HG02970 (cell line): ENCODE measurements at regions not wholly inside any gene's neighbourhood (a gene's known extent, or its start where the extent isn't known, plus 50 kb on each side); places are given as distances from the start of the nearest gene placed in this dataset.

ENCODE experiments used
- ATAC-seq: cut with Tn5 transposase; IDR thresholded peaks from one replicate; pipeline ENCODE4 v1.9.1; 2021; ENCODE audit warnings: mild to moderate bottlenecking, moderate library complexity, moderate number of reproducible peaks; ENCODE audit not compliant: unreplicated experiment, low FRiP score

DNA sequence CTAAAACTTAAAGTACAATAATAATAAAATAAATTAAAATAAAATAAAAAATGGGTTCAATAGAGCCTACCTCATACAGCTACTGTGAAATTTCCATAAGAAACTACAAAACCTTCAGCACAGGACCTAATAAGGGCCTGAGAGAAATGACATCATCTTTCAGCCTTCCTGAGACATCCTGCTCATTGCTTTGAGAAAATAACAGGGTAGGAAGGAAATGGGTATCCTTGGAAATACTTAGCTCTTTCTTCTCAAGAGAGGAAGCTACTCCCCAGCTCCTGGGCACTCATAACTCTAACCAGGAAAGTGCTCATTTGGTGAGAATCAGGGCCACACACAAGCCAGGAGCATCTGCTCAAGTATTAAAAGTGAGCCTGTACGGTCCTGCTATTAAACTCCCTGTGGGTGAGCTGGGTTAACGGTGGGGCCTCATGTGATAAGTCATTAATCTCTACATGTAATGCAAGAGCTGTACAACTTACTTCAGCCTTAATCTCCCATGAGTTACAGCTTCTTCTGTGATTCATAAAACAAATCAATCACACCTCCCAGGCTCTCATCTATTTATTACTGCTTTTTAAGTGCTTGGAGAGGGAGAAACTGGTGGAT lies 141.4 kb downstream of the MAFB start:
- ATAC-seq: no peak

- no peak for ATAC-seq
Measured at GRCh38 chr20:40545478-40545877, 143.6 kb downstream of the MAFB start.

DNA sequence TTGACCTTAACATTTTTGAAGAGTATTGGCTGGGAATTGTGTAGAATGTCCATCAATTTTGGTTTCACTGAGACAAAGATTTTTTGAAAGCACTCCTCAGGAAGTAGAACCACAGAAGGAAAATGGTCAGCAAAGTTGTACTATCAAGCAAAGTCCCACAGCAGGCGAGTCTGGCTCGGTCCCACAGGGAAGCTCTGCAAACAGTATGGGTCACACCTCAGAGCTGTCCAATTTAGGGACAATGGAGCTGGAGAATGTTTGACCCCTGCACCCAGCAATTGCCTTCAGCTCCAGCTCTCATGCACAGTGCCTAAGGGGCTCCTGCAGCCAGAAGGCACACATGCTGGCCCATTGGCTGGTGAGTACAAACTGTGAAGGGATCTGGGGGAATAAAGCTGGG lies 147.0 kb downstream of the MAFB start:
- ATAC-seq: no peak

GRCh38 chr20:40540166-40540565 lies 148.9 kb downstream of the MAFB start:
- ATAC-seq: no peak

DNA sequence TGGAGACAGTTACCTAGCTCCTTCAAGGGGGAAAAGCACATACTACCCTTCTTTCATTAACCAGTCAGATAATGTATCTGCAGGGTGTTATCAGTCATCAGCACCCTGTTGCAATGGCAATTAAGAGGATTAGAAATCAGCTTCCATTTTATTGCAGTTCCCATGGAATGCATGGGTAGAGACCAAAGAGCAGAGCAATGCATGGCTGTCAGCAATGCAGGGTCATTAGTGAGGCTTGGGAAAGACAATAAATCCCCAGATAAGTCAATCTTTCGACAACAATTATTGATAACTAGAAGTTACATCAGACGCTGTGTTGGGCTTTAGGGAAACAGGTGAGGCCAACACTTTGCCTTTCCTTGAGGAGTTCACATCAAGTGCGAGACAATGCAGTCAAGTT lies 150.9 kb downstream of the MAFB start:
- ATAC-seq: no peak

- no peak for ATAC-seq
Measured at GRCh38 chr20:40536808-40537207, 152.2 kb downstream of the MAFB start.

DNA sequence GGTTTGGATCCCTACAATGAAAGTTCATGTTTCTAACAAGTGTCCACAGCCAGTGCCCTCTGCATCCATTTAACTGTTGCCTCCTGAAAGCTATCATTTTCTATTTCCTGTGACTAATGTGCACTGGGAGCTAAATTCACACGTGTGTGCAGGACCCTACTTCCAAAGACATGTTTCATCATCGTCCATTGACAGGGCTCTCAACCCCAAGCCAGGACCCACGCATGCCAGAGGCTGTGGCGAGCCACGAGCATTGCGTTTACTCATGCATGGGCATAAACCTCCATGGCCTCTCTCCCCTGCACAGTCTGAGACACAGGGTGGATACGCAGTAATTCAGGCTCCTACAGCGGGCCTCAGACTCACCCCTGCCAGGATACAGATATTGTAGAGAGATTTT lies 153.2 kb downstream of the MAFB start:
- no peak for ATAC-seq

DNA sequence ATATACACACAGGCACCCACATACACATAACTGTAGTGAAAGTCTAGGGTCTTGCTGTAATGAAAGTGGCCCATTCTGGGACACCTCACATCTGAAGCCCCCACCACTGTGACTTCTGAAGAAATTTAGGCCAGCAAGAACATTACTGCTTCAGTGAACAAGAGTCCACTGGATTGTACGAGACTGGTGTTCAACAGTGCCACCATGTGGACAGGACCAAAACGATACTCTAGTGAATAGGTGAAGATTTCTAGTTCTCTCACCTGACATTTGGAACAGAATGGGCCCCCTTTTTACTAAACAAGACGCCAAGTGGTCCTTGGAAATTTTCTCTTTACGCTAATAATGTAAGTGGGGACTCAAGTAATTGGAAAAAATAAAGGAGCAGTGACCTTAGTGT lies 156.9 kb downstream of the MAFB start:
- no peak for ATAC-seq

- no peak for ATAC-seq
Measured at GRCh38 chr20:40525351-40525750, 163.7 kb downstream of the MAFB start.

DNA sequence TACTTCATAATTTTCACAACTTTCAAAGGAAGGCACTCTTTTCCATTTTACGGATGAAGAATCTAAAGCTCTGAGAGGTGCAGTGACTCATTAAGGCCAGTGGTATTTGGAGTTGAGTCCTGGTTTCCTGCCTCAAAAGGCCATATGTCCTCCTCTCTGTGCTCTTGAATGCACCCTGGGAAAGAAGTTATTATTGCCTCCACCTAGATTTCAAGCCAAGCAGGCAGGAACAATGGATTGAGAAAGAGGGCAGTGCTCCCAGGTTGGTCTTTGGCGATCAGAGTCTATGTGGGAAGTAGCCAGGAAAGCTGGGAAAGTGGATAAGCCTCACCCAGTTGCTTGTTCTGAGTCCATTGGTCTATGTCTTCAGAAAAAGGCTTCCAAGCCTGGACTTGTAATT lies 165.0 kb downstream of the MAFB start:
- no peak for ATAC-seq

DNA sequence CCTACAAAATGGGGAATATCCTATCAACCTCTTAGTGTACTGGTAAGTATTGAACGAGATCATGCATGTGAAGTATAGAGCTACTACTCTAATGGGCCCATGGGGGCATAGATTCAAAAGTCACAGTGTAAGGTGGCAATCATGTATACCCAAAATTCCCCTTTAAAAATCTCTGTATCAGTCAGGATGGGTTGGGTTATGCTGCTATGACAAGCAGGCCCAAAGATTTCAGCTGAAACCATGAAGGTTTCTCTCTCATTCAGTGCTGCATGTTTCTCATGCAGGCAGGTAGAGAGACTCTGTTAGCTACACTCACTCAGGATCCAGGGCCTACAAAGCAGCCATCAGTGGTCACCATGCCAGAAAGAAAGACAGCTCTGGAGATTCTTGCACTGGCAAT lies 166.6 kb downstream of the MAFB start:
- no peak for ATAC-seq

GRCh38 chr20:40521962-40522361 lies 167.1 kb downstream of the MAFB start:
- no peak for ATAC-seq

DNA sequence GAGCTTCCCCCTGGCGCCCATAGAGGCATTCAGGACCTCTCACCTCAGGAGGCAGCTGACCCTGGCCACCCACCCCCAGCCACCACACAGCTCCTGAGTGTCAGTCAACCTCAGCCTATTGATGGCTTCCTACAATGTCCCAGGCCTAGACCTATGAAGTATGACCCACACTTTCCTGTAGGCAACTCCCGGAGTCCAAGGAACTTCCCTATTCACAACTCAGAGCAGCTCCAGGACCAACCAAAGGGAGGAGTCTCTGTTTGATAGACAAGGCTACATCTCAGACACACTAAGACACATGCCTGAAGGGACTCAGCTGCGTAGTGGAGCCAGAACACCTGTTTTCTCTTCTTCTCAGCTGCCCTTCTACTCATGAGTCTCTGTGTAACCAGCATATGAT lies 169.1 kb downstream of the MAFB start:
- ATAC-seq: no peak

- ATAC-seq: no peak
Measured at GRCh38 chr20:40512994-40513393, 176.0 kb downstream of the MAFB start.

DNA sequence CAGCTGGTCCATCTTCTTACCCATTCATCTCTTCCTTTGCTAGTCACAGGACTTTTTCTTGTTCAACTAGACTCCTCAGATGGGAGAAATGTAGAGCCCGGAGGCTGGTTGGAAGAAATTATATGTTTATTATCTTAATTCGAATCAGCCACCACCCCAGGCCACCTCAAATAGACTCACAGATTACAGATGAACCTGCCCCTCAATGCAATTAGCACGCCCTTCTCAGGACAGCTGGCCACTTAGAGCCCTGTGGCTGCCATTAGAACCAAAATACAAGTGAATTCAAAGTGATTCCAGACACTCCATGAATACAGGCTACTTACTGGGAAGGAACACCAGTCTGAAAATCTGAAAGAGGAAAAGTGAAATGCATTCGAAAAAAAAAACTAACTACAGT lies 176.4 kb downstream of the MAFB start:
- ATAC-seq: no peak

GRCh38 chr20:40511478-40511877 lies 177.6 kb downstream of the MAFB start:
- no peak for ATAC-seq

GRCh38 chr20:40510622-40511021 lies 178.4 kb downstream of the MAFB start:
- ATAC-seq: no peak

- no peak for ATAC-seq
Measured at GRCh38 chr20:40508821-40509220, 180.2 kb downstream of the MAFB start.

DNA sequence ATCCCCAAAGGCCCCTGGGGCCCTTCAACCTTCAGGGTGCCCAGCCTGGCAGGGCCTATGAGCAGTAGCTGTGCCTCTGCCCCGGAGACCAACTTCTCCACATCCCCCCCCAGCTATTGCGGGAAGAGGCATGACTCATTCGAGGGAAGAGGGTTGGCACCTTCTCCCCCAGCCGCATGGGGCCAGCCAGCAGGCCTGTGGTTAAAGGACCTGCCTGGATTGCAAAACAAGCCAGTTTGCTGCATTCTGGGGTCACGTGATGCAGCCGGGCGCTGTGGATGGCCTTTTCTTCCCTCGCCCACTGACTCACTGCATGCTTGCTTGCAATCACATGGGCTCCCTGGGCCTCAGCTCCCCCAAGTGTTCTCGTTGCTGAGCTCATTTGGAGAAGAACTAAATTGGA lies 182.5 kb downstream of the MAFB start:
- no peak for ATAC-seq

GRCh38 chr20:40503119-40503518 lies 185.9 kb downstream of the MAFB start:
- no peak for ATAC-seq

DNA sequence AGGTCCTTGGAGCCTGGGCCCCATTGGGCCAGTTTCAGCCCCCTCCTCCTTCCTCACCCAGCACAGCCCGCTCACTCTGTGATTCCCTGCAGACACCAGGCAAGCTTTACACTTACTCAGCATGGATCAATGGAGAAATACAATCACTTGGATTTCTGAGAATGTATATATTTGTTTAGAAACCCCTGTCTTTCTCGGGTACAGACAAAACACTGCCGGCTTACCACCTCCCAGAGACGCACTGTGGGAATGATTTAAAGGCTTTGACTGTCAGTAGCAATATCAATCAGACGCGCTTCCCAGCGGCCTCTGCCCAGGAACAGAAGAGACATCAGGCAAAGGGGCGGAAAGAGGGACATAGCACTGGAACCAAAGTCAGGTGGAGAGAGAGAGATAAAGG lies 186.5 kb downstream of the MAFB start:
- no peak for ATAC-seq

DNA sequence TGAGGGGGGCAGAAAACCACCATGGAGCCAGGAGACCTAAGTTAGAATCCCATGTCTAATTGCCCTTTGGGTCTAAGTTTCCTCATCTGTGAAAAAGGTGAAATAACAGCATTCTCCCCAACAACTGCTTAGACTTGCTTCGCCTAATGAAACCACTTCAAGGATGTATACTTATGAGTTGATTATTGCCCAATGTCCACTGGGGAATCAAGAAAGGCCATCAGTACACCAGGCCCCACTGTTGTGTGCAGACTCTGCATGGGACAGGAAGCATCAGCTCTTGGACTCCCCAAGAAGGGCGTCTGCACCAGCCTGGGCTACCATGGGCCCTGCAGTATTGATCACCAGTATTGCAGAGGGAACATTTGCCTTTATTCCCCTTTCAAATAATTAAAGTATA lies 189.6 kb downstream of the MAFB start:
- no peak for ATAC-seq
